ENCODE measurements at regions not wholly inside any gene's neighbourhood (a gene's known extent, or its start where the extent isn't known, plus 50 kb on each side); places are given as distances from the start of the nearest gene placed in this dataset.

DNA sequence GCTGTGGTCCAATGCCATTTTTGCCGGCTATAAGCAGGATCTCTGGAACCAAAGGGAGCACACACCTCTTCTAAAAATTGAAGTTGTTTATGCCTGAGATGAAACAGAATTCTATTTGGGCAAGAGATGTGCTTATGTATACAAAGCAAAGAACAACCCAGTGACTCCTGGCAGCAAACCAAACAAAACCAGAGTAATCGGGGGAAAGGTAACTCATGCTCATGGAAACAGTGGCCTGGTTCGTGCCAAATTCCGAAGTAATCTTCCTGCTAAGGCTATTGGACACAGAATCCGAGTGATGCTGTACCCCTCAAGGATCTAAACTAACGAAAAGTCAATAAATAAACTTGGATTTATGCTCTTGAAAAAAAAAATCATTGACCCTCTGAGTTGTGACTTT is 178.7 kb downstream of the CEMIP2 start:
- no peak for DNase-seq (ENCODE audit: low spot score)

DNA sequence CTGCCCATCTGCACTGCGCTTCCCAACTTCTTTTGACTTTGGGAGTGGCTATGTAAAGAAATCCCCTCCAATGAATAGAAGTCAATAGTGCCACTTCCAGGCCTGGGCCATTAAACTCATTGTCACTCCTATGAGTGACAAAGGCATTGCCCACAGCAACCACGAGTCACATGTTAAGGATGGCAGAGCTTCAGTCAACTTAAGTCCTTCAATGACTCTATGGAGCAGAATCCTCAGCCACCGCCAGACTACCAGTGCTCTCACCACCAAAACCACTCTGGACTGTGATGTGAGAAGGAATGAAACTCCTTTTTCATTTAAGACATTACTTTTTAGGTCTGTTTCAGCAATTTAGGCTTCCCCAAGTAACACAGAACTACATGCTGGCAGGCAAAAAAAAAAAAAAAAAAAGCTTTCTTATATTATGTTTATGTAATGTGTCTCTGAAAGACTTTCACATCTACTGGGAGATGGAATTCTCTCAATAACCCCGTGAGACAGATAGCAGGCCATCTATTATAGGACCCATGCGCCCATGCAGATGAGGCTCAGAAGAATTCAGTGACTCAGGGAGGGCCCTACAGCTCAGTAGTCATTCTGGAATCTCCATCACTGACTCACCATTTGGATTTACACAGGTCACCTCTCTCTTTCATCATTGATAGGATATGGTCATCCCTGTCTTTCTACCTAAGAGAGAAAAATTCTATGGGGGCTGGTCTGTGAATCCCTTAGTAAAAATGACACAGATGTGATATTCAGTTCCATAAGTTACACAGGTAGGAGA is 180.5 kb downstream of the CEMIP2 start:
- no peak for DNase-seq (ENCODE audit: low spot score)

- no peak for DNase-seq (ENCODE audit: low spot score)
Measured at GRCh38 chr9:71583792-71584191, 184.5 kb downstream of the CEMIP2 start.

DNA sequence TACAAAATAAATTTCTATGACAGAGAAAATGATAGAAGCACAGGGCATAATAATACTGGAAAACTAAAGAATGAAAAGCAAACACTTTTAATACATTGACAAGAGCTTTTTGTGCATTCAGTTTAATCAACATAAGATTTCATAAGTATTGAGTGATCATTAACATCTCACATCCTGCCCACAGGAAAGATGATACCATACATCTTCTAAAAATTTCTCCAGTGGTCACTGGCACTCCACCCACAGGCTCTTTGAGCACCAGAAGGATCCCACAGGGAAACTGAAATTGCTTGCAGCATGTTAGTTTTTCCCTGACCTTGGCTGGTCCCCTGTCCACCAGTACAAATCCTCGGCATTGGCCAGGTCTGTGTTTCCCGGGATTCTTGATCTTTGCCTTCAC is 186.0 kb downstream of the CEMIP2 start:
- DNase-seq (ENCODE audit: low spot score), result no peak

DNA sequence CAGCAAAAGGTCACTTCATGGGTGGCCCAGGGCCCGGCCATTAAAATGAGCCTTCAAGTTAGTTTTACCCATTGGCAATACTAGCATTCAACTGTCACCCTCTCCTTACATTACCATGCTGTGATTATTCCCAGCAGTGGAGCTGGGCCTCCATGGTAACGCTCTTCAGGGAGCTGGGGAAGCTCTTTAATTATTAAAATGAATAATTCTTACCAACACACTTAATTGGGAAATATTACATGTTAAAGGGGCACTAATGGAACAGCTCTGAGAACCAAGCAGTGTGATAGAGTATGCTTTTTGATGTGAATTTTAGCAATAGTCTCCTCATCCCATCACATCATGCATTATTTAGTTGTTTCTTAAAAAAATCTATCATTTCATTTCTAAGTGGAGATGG is 187.2 kb downstream of the CEMIP2 start:
- DNase-seq (ENCODE audit: low spot score), result no peak

- no peak for DNase-seq (ENCODE audit: low spot score)
Measured at GRCh38 chr9:71571186-71571585, 197.1 kb downstream of the CEMIP2 start.

GRCh38 chr9:71567890-71568289 is 200.4 kb downstream of the CEMIP2 start:
- DNase-seq (ENCODE audit: low spot score), result no peak

DNA sequence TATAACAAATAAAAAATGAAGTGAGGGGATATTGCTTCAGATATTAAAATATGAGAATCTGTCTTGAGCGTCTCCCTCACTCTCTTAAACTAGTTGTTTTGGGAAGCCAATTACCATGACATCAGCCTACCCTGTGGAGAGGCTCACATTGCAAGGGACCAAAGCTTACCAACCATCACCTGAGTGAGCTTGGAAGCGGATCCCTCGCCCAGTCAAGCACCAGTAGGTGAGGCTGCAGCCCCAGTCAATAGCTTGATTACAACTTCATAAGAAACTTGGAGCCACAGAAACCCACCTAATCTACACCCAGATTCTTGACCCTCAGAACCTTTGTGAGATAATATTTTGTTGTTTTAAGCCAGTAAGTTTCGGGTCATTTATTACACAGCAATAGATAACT is 206.2 kb downstream of the CEMIP2 start:
- DNase-seq (ENCODE audit: low spot score), result no peak

DNA sequence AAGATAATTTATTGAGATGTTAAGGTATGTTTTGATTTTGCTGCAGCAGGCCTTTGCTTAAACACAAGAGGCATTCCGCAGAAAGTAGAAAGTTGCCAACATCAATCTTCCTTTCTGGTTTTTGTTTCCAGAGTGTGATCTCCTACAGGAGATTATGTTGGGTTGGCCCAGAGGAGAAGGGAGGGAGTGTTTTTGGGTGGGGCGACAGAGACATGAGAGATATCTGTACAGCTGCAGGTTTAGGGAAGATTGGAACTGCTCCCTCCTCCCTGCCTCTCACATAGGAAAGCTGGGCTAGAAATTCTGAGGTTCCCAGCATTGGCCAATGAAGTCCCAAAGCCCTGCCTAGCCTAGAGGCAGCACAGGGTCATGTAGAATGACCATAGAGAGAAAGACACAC is 211.0 kb downstream of the CEMIP2 start:
- DNase-seq (ENCODE audit: low spot score), result no peak

- DNase-seq (ENCODE audit: low spot score), result no peak
Measured at GRCh38 chr9:71552480-71552879, 215.8 kb downstream of the CEMIP2 start.

GRCh38 chr9:71549023-71549422 is 219.3 kb downstream of the CEMIP2 start:
- no peak for DNase-seq (ENCODE audit: low spot score)

GRCh38 chr9:71544464-71544863 is 223.8 kb downstream of the CEMIP2 start:
- no peak for DNase-seq (ENCODE audit: low spot score)

- DNase-seq (ENCODE audit: low spot score), result no peak
Measured at GRCh38 chr9:71541436-71541835, 226.9 kb downstream of the CEMIP2 start.

- no peak for DNase-seq (ENCODE audit: low spot score)
Measured at GRCh38 chr9:71524996-71525580, 243.2 kb downstream of the CEMIP2 start.

GRCh38 chr9:71524516-71524915 is 243.8 kb downstream of the CEMIP2 start:
- no peak for DNase-seq (ENCODE audit: low spot score)

DNA sequence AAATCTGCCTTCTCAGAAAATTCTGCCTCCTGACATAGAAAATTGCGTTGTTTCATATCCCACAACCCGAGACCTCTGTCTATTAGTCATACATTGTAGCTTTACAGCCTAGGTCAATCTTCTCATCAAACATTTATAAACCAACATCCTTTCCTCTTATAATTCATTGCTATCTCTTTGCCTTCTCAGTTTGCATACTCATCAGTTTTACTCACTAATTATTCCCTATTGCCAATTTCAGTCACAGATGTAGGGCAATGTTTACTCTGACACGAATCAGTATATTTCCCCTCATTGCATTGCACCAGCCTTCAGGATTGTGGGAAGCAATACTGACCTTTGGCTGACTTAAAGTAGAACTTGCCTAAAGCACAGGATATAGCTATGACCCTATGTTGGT is 247.2 kb downstream of the CEMIP2 start:
- no peak for DNase-seq (ENCODE audit: low spot score)

DNA sequence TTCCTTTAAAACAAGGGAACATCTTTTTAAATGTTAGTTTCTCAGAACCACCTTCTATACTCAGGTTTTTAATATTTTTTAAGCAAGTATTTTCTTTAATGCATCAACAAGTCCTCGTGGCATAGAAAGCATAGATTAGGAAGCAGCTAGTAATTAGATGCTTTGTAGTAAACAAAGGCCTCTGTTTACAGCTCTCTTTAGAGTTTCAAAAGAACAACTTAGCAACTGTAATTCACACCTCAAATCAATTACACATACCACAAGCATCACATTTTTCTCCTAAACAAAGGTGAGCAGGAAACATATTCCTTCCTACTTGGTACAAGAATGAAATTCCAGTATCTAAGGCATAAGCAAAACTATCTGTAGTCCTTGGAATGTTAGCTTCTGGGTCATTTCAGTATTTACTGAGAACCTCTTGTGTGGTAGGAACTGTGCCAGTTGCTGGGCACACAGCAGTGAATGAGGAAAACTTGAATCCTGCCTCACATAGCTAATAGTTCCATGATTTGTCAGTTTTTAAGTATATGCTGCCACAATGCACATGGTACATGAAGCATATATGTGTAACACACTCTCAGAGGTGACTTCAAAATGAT is 249.1 kb downstream of the CEMIP2 start:
- no peak for DNase-seq (ENCODE audit: low spot score)

- DNase-seq (ENCODE audit: low spot score), result no peak
Measured at GRCh38 chr9:71518045-71518827, 250.1 kb downstream of the CEMIP2 start.

DNA sequence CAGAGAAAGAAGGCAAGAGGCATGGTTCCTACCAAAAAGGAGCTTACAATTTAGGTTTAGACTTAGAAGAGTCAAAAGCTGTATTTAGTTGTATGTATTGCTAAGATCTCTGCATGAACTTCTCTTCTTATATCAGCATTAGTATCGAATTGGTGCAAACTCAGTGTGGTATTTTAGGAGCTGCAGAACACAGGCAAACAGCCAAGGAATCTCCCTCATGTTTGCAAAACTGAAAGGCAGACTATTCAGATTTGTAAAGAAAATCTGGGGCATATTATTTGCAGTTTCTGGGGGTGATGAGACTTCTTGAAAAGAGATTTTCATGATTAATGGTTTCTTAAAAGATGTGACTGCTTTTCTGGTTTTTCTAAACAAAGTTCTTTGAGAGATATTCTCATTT is 252.7 kb downstream of the CEMIP2 start:
- no peak for DNase-seq (ENCODE audit: low spot score)

DNA sequence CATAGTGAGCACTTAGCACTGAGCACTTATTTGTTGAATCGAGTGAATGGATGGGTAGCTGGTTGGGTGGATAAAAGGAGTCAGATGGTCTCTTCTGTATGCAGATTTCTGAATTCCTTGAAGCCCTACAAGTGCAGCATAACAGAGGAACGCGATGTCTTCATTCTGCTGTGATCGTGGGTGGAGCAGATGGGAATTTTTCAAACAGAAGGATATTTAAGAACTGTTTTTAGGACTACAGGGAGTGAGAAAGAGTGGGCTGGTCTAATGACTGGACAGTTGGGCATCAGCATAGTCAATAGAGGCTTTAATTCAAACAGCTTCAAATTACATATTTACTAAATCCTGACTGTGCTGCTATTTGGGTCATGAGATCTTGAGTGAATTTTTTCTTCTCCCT is 253.2 kb downstream of the CEMIP2 start:
- no peak for DNase-seq (ENCODE audit: low spot score)

- DNase-seq (ENCODE audit: low spot score), result no peak
Measured at GRCh38 chr9:71514344-71514975, 253.9 kb downstream of the CEMIP2 start.

DNA sequence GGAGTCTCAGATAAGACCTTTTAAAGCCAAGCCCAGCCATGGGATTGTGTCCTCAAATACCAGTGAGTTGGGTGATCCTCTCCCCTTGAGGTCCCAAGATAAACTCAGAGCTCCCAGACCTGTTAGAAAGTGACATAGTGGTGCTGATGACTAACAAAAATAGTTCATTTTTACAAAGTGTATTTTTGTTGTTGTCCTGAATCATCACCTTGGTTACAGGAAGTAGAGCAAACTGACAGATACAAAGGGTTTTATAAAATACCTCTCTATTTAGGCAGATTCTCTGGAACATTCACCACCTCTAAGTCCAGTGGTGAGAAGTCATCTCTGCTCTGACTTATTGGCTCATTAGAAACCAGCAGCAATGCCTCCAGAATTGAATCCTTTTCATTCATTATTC is 259.3 kb downstream of the CEMIP2 start:
- no peak for DNase-seq (ENCODE audit: low spot score)
